ENCODE measurements at regions not wholly inside any gene's neighbourhood (a gene's known extent, or its start where the extent isn't known, plus 50 kb on each side); places are given as distances from the start of the nearest gene placed in this dataset.
"Not testable (repeated sequence)": the region's sequence is repeated elsewhere in the genome, so short reads cannot be mapped to it uniquely, and the experiment has no call there.

DNA sequence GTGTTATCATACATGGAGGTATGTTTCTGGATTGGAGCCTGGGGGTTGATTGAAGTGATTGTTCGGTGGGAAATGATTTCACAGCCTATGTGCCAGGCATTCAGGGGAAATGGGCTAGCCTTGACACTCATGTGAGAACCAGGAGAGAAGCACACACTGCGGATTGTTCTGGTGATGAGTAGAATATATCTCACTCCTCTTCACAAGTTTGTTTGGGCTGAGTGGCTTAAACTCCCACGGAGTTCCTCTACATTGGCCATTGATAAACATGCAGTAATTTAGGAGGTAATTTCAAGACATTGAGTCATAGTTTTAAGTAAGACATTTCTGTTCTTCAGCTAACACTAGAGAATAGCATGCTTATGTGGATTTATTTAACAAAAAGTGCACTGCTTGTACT, 498.9 kb upstream of the NETO1 start:
- TF ChIP-seq, protein P1, sequence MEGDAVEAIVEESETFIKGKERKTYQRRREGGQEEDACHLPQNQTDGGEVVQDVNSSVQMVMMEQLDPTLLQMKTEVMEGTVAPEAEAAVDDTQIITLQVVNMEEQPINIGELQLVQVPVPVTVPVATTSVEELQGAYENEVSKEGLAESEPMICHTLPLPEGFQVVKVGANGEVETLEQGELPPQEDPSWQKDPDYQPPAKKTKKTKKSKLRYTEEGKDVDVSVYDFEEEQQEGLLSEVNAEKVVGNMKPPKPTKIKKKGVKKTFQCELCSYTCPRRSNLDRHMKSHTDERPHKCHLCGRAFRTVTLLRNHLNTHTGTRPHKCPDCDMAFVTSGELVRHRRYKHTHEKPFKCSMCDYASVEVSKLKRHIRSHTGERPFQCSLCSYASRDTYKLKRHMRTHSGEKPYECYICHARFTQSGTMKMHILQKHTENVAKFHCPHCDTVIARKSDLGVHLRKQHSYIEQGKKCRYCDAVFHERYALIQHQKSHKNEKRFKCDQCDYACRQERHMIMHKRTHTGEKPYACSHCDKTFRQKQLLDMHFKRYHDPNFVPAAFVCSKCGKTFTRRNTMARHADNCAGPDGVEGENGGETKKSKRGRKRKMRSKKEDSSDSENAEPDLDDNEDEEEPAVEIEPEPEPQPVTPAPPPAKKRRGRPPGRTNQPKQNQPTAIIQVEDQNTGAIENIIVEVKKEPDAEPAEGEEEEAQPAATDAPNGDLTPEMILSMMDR (IDR thresholded peaks at IDR 0.05; ENCODE audit: control insufficient read depth, insufficient read depth, low read depth, low read length, missing control alignments), result no peak

DNA sequence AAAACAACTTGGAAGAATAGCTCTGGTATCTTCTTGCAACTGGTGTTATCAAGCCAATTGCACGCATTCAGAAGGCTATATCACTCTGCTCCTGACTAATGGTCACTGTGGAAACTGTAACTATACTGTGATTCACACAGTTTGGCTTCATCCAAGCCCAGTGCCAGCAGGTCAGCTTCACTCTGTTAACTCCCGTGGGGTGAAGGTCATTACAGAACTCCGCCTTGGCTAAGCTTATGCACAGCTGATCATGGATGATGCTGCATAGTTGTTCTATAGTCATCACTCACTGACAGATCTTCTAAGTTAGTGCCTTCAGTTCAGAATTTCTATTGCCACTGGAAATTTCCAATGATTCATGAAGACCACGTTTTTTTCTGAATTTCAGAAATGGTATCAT, 497.2 kb upstream of the NETO1 start:
- DNase-seq (ENCODE audit: low read depth), result peak; percentile 52
- TF ChIP-seq, protein P1 (IDR thresholded peaks at IDR 0.05; ENCODE audit: control insufficient read depth, insufficient read depth, low read depth, low read length, missing control alignments), result no peak
- H3K4me3 ChIP-seq (ENCODE audit: control insufficient read depth, low read depth, low read length), result no peak overlapping the region

More for the DNA sequence above, 498.9 kb upstream of the NETO1 start:
- no peak for DNase-seq (ENCODE audit: low read depth)
- no peak overlapping the region for H3K4me3 ChIP-seq (ENCODE audit: control insufficient read depth, low read depth, low read length)

DNA sequence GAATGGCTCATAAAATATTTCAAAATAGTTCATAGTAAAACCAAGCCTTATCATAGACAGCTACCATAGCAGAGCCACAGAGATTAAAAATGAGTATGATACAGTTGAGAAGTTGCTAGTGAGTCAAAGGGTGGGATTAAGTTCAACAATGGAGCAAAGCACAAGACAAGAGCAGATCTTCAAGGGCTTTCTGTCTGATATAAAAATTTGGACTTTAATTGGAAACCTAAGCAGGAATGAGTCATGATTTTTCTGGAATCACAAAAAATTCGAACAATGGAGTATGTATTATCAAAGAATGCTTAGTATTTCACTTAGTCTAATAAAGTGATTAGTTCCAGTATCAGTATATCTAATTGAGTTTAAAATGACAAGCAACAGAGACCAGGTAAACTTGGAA, 487.3 kb upstream of the NETO1 start:
- DNase-seq (ENCODE audit: low read depth), result no peak
- TF ChIP-seq, protein P1 (IDR thresholded peaks at IDR 0.05; ENCODE audit: control insufficient read depth, insufficient read depth, low read depth, low read length, missing control alignments), result no peak

DNA sequence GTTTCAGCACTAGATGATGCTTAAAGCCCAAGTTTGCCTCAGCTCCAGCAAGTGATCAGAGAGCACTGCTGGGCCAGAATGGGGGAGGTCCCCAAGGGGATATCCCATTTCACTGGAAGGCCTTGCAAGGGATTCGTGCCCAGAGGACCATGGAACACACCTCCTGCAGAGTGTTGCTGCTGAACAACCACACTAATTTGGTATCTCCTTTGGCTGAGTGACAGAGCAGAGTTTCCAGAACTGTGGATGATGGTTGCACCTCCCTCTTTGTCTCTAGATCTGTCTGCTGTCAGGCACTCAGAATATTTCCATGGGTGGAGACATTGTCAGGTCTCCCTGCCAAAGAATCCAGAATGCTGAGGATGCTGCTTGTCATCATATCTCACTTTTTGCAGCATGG, 484.8 kb upstream of the NETO1 start:
- TF ChIP-seq, protein P1 (IDR thresholded peaks at IDR 0.05; ENCODE audit: control insufficient read depth, insufficient read depth, low read depth, low read length, missing control alignments), result peak; percentile 25
- DNase-seq (ENCODE audit: low read depth), result no peak
- no peak overlapping the region for H3K4me3 ChIP-seq (ENCODE audit: control insufficient read depth, low read depth, low read length)

More for the DNA sequence above, 487.3 kb upstream of the NETO1 start:
- no peak overlapping the region for H3K4me3 ChIP-seq (ENCODE audit: control insufficient read depth, low read depth, low read length)

DNA sequence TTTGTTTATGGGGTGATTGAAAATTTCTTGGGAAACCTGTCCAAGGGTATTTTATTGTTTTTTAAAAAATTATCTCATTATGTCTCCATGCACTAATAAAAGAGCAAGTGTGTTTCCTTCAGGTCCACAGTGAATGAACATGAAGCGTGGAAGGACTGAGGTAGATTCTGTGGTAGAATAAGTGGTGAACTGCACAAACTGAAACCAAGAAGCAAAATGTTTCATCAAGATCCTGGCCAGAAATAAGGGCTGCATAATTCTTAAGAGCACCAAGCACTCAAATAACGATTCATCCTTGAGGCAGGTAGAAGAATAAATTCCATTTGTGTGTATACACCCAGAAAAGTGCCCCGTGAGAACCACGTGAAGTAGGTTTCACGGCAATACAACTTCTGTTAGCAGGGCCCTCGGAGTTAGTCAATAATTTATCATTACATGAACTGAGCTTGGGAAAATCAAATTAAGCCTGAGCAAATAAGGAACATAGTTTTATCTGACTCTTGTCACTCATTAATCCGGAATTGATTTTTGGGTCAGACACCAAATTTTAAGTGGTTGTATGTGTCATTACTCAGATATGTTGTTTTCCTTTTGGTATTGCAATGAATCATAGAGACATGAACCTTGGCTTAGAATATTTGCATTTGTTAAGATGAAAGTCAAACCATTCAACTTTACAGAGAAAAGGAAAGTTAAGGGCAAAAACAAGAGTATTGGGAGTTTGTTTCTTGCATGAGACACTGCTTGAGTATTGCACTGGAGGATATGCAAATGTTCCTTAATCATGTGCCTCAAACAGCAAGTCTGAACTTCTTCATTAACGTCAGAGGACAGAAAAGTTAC, 472.6 kb upstream of the NETO1 start:
- DNase-seq (ENCODE audit: low read depth), result no peak
- no peak overlapping the region for H3K4me3 ChIP-seq (ENCODE audit: control insufficient read depth, low read depth, low read length)

DNA sequence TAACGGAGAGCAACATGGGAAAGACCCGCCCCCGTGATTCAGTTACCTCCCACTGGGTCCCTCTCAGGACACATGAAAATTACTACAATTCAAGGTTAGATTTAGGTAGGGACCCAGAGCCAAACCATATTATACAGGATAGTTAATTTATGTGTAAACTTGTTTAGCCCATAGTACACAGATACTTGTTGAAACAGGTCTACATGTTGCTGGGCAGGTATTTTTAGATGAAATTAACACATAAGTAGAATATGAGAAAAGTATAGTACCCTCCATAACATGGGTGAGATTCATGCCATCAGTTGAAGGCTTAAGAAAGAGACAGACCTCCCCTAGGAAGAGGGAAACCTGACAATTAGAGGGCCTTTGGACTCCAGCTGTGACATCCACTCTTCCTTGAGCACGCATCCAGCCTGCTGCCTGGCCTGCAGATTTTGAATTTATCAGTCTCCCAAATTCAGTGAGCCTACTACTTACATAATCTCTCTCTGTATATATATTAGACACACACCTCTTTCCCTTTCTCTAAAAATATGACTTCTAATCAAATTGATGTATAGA, 463.5 kb upstream of the NETO1 start:
- H3K4me3 ChIP-seq (ENCODE audit: control insufficient read depth, low read depth, low read length), result no peak overlapping the region
- TF ChIP-seq, protein P1 (IDR thresholded peaks at IDR 0.05; ENCODE audit: control insufficient read depth, insufficient read depth, low read depth, low read length, missing control alignments), result no peak
- DNase-seq (ENCODE audit: low read depth), result no peak

More for the DNA sequence above, 472.6 kb upstream of the NETO1 start:
- TF ChIP-seq, protein P1 (IDR thresholded peaks at IDR 0.05; ENCODE audit: control insufficient read depth, insufficient read depth, low read depth, low read length, missing control alignments), result no peak

DNA sequence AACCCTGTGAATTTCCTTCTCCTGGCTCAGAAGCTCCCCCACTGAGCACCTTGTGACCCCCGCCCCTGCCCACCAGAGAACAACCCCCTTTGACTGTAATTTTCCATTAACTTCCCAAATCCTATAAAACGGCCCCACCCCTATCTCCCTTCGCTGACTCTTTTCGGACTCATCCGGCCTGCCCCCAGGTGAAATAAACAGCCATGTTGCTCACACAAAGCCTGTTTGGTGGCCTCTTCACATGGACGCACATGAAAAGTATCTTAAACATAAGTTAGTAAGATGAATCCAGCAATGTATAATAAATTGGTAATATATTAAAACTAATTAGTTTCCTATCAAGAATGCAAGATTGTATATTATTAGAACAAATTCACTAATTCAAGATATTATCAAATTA, 462.3 kb upstream of the NETO1 start:
- H3K4me3 ChIP-seq (ENCODE audit: control insufficient read depth, low read depth, low read length), result not testable (repeated sequence)

DNA sequence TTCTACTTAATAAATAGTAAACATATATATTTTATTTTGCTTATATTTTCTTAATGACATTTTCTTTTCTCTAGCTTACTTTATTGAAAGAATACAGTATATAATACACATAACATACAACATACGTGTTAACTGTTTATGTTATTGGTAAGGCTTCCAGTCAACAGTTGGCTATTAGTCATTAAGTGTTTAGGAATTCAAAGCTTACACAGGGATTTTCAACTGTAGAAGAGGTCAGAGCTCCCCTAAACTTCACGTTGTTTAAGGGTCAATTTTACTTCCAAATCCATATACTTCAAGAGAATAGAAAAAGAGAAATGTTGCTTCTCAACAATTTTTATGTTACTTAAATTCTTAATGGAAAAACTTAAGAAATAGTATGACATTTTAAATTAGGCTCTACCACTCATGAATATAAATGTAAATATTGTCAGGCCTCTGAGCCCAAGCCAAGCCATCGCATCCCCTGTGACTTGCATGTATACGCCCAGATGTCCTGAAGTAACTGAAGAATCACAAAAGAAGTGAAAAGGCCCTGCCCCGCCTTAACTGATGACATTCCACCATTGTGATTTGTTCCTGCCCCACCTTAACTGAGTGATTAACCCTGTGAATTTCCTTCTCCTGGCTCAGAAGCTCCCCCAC, 456.5 kb upstream of the NETO1 start:
- DNase-seq (ENCODE audit: low read depth); H3K4me3 ChIP-seq (ENCODE audit: control insufficient read depth, low read depth, low read length): not testable (repeated sequence)

More for the DNA sequence above, 462.3 kb upstream of the NETO1 start:
- not testable (repeated sequence) for DNase-seq (ENCODE audit: low read depth)

All from AG09309 (cell line).